Rectal smooth muscle tissue (tissue), 1 donor: ENCODE measurements at regions not wholly inside any gene's neighbourhood (a gene's known extent, or its start where the extent isn't known, plus 50 kb on each side); places are given as distances from the start of the nearest gene placed in this dataset.

ENCODE experiments used
- H3K27ac ChIP-seq: one replicate; pipeline ENCODE4 v1.7.0; 2013; ENCODE audit warnings: low read depth, low read length, inconsistent platforms
- H3K27me3 ChIP-seq: one replicate; pipeline ENCODE4 v1.7.0; 2013; ENCODE audit warnings: low read length; ENCODE audit not compliant: control insufficient read depth, insufficient read depth
- H3K36me3 ChIP-seq: one replicate; pipeline ENCODE4 v1.7.0; 2013; ENCODE audit warnings: low read length; ENCODE audit not compliant: control insufficient read depth, insufficient read depth
- H3K4me1 ChIP-seq: one replicate; pipeline ENCODE4 v1.7.0; 2013; ENCODE audit warnings: low read length; ENCODE audit not compliant: control insufficient read depth, insufficient read depth
- H3K4me3 ChIP-seq: one replicate; pipeline ENCODE4 v1.7.0; 2013; ENCODE audit warnings: low read length
- H3K9ac ChIP-seq: one replicate; pipeline ENCODE4 v1.7.0; 2013; ENCODE audit warnings: low read length

DNA sequence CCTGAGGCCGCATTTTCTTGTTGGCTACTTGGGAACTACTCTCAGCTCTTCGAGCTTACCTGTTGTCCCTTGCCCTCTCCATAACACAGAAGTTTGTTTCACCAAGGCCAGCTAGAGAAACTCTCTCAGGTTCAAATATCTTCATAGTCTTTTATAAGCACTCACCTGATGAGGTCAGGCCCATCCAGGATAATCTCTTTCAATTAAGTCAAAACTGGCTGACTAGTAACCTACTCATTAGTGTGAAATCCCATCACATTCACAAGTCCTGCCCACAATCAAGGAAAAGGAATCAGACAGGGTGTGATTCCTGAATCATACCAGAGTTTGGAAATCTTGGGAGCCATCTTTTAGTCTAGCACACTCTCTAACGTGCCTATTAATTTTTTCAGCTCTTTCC lies 195.2 kb upstream of the HS3ST5 start:
- Histone ChIP-seq H3K27ac (no peak overlapping the region), H3K9ac (no peak overlapping the region), H3K36me3 (no peaks in the 10 kb centered on the region), H3K4me3 (no peak overlapping the region), H3K27me3 (no peaks in the 10 kb centered on the region), H3K4me1 (no peaks in the 10 kb centered on the region)

DNA sequence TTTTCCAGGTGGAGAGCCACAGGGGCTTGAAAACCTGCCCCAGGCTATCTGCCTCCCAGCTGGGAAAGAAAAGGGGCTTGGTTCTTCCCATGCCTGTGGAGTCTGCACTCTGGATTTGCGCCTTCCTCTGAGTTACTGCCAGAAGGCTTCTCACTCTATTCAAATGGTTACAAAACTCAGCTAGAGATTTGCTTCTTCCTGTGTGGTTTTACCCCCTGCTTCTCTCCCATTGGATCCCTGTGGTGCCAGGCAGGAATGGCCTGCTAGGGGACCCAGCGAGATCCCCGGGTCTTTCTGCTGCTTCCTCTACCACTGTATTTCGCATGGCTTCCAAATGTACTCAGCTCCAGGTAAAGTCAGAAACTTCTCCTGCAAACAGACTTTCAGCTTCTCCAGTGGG lies 192.0 kb upstream of the HS3ST5 start:
- no peak overlapping the region for H3K9ac ChIP-seq
- H3K27me3 ChIP-seq, result no peaks in the 10 kb centered on the region
- no peak overlapping the region for H3K27ac ChIP-seq
- H3K36me3 ChIP-seq, result no peaks in the 10 kb centered on the region
- H3K4me3 ChIP-seq, result no peak overlapping the region
- H3K4me1 ChIP-seq, result no peaks in the 10 kb centered on the region

DNA sequence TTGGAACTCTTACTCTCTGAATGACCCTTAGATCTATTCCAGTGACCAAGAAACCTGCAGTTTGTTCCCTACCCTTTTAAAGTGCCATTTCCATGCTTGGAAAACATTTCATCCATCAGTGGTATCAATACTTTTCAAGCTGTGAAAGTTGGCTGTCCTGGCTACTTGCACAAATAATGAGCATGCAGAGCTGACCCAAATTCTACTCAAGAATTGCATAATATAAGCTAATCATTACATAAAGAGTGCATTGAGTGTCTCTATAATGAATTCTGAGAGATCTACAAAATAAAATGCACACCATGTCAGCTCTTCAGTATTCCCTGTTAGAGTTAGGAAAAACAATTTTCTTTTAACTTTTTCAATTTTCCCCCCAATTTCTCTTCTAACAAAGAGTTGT lies 181.3 kb upstream of the HS3ST5 start:
- Histone ChIP-seq H3K4me3 (no peak overlapping the region), H3K27ac (no peak overlapping the region), H3K4me1 (no peaks in the 10 kb centered on the region), H3K27me3 (no peaks in the 10 kb centered on the region), H3K9ac (no peak overlapping the region), H3K36me3 (no peaks in the 10 kb centered on the region)

DNA sequence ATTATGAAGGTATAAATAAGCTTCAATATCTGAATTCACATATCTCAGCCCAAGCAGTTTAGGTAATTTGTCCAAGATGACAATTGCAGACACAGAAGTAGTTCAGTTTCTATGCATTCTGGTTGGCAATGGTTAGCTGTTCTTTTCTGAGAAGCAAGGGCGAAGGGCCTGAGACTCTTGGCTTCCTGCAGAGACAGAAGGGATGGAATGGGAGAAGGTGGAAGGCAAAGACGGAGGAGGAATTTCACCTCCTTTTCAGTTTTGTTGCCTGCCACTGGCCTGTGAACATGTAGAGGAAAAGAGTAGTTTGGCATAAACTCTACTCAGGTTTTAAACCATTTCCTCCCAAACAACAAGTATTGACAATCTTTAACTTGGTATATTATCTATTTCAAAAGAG lies 180.7 kb upstream of the HS3ST5 start:
- Histone ChIP-seq H3K4me1 (no peaks in the 10 kb centered on the region), H3K36me3 (no peaks in the 10 kb centered on the region), H3K9ac (no peak overlapping the region), H3K4me3 (no peak overlapping the region), H3K27me3 (no peaks in the 10 kb centered on the region), H3K27ac (no peak overlapping the region)

DNA sequence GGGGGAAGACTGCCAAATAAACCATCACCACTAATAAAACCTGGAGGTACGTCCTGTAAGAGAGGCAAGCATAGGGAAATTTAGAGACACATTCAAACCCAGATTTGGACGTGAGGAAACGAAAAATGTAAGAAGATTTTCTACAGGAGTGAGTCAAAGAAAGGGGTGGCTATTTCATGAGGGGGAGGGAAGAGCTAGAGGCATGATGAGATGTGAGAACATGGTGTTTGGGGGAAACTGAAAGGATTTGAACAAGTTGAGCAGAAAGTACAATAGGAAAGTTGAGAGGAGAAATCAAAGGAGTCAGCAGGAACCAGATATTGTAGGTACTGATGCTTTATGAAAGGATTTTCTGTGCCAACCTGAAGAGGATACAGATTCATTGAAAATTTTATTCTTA lies 179.1 kb upstream of the HS3ST5 start:
- no peak overlapping the region for H3K27ac ChIP-seq
- no peak overlapping the region for H3K4me3 ChIP-seq
- no peaks in the 10 kb centered on the region for H3K36me3 ChIP-seq
- no peaks in the 10 kb centered on the region for H3K4me1 ChIP-seq
- no peaks in the 10 kb centered on the region for H3K27me3 ChIP-seq
- H3K9ac ChIP-seq, result no peak overlapping the region

DNA sequence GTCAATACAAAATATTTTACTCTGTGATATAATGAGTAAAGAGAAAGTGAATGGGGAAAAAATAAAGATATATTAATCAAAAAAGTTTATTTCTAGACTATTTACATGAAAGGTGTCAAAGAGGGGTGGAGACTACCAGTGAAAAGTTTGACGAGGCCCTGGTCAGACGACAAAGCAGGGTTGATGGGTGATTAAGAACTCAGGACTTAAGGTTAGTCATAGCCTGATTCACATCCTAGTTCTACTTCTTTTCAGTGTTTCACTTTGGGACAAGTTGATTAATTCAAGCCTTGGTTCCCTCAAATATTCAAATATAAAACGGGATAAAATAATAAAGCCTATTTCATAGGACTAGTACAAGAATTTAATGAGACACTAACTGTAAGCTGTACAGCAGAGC lies 178.2 kb upstream of the HS3ST5 start:
- Histone ChIP-seq H3K27ac (no peak overlapping the region), H3K27me3 (no peaks in the 10 kb centered on the region), H3K36me3 (no peaks in the 10 kb centered on the region), H3K4me3 (no peak overlapping the region), H3K9ac (no peak overlapping the region), H3K4me1 (no peaks in the 10 kb centered on the region)

DNA sequence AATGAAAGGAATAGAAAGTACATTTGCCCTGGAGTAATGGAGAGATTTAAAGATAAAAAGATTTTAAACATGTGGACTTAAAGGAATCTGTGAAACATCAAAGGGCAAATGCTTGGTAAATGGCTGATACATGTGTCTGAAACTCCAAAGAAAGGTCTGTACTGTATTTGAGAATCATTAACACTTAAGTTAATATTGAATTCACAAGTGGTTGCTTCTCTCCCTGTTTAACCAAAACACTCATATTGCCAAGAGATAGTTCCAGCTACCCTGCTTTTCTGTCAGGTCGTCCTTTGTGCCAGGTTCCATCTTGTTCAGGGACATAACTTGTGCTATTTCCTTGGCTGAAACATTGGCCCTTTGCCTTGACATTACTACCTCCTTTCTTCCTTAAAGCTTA lies 171.3 kb upstream of the HS3ST5 start:
- no peak overlapping the region for H3K27ac ChIP-seq
- no peak overlapping the region for H3K9ac ChIP-seq
- no peaks in the 10 kb centered on the region for H3K27me3 ChIP-seq
- no peaks in the 10 kb centered on the region for H3K36me3 ChIP-seq
- no peaks in the 10 kb centered on the region for H3K4me1 ChIP-seq
- no peak overlapping the region for H3K4me3 ChIP-seq

DNA sequence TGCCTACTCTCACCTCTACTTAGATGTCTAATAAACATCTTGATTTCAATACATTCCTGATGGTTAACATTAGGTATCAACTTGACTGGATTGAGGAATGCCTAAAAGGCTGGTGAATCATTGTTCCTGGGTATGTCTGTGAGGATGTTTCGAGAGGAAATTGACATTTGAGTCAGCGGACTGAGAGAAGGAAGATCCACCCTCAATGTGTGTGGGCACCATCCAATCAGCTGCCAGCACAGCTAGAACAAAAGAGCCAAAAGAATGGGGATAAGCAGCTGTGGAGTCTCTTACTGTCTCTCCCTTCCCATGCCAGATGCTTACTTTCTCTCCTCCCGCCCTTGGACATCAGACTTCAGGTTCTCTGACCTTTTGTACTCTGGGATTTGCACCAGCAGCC lies 128.6 kb upstream of the HS3ST5 start:
- H3K4me1 ChIP-seq, result no peaks in the 10 kb centered on the region
- no peak overlapping the region for H3K9ac ChIP-seq
- H3K27ac ChIP-seq, result no peak overlapping the region
- no peaks in the 10 kb centered on the region for H3K36me3 ChIP-seq
- no peak overlapping the region for H3K4me3 ChIP-seq
- H3K27me3 ChIP-seq, result no peaks in the 10 kb centered on the region

DNA sequence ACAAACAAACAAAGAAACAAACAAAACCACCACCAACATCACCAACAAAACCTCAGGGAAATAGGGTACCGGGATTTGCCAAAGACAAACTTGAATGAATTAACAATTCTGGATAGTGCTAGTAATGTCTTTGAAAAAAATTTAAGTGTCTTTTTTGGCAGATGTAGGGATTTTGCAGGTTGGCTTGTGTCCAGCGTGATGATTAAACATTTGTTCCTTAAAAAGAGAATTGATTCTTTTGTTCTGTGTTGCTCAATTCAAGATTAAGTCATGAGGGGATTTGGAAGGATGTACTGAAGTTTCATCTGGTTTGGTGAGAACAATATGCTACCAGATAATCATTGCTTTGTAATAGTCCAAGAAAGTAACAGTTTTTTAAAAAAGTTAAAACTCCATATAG lies 125.1 kb upstream of the HS3ST5 start:
- no peak overlapping the region for H3K4me3 ChIP-seq

DNA sequence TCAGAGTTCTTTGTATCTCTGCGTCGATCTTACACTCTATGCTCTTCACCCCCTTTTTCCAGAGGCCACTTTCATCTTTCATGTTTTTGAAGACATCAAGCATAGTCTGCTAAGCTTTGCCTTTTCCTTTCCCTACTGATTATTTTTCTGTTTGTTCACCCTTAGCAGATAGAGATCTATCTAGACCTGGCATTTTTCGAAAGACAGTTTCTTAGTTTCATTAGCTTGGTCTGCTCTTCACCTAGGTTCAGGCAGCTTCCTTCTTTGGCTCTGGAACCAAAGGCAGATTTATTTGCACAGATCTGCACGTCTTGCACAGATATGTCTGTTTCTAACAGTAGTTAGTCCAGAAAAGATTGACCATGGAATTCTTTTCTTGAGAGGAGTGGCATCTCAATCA lies 122.7 kb upstream of the HS3ST5 start:
- Histone ChIP-seq H3K27me3 (no peaks in the 10 kb centered on the region), H3K4me3 (no peak overlapping the region), H3K36me3 (no peaks in the 10 kb centered on the region), H3K4me1 (no peaks in the 10 kb centered on the region), H3K27ac (no peak overlapping the region), H3K9ac (no peak overlapping the region)

More for the DNA sequence above, 125.1 kb upstream of the HS3ST5 start:
- no peaks in the 10 kb centered on the region for H3K4me1 ChIP-seq
- no peaks in the 10 kb centered on the region for H3K36me3 ChIP-seq
- no peak overlapping the region for H3K9ac ChIP-seq
- no peaks in the 10 kb centered on the region for H3K27me3 ChIP-seq
- no peak overlapping the region for H3K27ac ChIP-seq

DNA sequence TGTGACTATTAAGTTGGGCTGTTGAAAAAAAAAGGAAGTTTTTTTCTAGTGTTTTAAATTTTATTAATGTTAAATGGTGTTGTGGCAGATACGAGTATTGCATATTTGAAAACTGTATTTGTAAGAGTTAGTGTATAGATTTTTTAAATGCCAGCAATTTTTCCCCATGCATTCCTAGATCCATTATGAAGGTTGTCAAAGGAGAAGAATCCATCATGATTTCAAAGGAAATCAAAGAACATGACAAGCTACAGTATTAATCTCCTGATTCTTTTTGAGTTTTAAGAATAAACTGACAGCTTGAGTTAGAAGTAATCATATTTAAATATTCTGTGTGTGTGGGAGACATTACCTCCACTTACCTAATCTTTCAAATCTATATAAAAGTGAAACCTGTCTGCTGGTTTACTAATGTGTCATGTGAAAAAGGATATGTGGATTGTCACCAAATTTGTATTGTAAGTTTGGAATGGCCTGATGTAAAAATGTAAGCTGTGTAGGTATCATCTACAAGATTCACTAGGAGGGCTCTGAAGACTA lies 111.0 kb upstream of the HS3ST5 start:
- H3K4me3 ChIP-seq, result no peak overlapping the region
- no peak overlapping the region for H3K9ac ChIP-seq
- H3K4me1 ChIP-seq, result no peaks in the 10 kb centered on the region
- no peaks in the 10 kb centered on the region for H3K36me3 ChIP-seq
- H3K27me3 ChIP-seq, result no peaks in the 10 kb centered on the region
- no peak overlapping the region for H3K27ac ChIP-seq

DNA sequence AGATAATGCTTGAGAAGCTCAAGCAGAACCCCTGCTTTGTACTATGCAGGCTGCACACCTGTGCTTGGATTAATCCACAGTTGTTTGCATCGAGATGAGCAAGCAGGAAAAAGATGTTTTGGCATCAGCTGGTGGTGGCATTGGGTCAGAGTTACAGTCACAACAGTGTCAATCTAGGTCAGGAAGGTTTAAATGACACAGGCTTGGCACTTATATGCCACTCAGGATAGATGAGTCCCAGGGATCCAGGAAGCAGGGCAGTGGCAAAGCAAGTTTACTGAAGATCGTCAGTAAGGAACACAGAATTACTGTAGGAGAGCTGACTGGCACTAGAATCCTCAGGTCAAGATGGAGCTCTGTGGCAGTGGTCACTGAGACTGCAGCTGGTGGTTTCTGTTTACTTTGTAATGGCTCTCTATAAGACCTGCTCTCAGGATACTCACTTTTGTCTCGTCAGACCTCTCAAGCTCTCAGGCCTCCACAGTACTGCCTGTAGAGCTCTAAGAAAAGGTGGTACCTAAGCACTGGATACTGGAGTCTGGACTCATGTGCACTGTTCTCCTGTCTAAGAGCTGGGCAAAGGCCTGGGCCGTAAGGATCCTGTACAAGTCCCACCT lies 110.1 kb upstream of the HS3ST5 start:
- no peak overlapping the region for H3K4me3 ChIP-seq
- H3K27ac ChIP-seq, result no peak overlapping the region
- H3K27me3 ChIP-seq, result no peaks in the 10 kb centered on the region
- H3K4me1 ChIP-seq, result no peaks in the 10 kb centered on the region
- H3K36me3 ChIP-seq, result no peaks in the 10 kb centered on the region
- no peak overlapping the region for H3K9ac ChIP-seq

DNA sequence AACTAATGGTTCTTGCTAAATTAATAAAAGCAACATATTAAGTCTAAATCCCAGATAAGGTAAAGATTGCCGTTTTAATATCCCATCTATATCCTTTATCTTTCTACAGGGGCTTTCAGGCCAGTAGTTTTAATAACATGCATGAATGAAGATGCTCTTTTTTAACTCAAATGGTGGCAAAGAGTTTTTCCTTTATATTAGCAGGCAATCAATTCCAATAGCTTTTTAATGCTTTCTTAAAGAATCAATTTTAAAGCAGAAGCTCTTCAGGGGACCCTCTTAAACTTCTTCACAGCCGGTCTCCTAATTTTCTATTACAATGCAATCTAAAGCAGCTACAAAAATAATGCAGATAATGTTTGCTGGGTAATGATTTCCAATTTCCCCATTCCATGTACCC lies 107.8 kb upstream of the HS3ST5 start:
- no peak overlapping the region for H3K27ac ChIP-seq
- H3K4me1 ChIP-seq, result no peaks in the 10 kb centered on the region
- no peak overlapping the region for H3K4me3 ChIP-seq
- no peak overlapping the region for H3K9ac ChIP-seq
- H3K27me3 ChIP-seq, result no peaks in the 10 kb centered on the region
- H3K36me3 ChIP-seq, result no peaks in the 10 kb centered on the region
